IgD-negative memory B cell (primary cell): ENCODE measurements at regions not wholly inside any gene's neighbourhood (a gene's known extent, or its start where the extent isn't known, plus 50 kb on each side); places are given as distances from the start of the nearest gene placed in this dataset.

ENCODE experiments used
- H3K27ac Mint-ChIP-seq, 3 donors: one replicate each; pipeline ENCODE4 v1.8.0; 2020 to 2022; ENCODE audit warnings: mild to moderate bottlenecking in 3 of 3, mixed read lengths in 3 of 3, moderate library complexity in 1 of 3
- H3K27me3 Mint-ChIP-seq: one replicate; pipeline ENCODE4 v1.8.0; 2021; ENCODE audit warnings: mixed read lengths
- H3K36me3 Mint-ChIP-seq: one replicate; pipeline ENCODE4 v1.8.0; 2020; ENCODE audit warnings: mild to moderate bottlenecking, mixed read lengths
- H3K4me1 Mint-ChIP-seq, 3 donors: one replicate each; pipeline ENCODE4 v1.8.0; 2020 to 2022; ENCODE audit warnings: mixed read lengths in 3 of 3, mild to moderate bottlenecking in 1 of 3
- H3K4me3 Mint-ChIP-seq, 4 donors: one replicate each; pipeline ENCODE4 v1.8.0; 2020 to 2022; ENCODE audit warnings: mild to moderate bottlenecking in 4 of 4, mixed read lengths in 4 of 4, moderate library complexity in 3 of 4
- H3K9me3 Mint-ChIP-seq, 3 donors: one replicate each; pipeline ENCODE4 v1.8.0; 2020 to 2021; ENCODE audit warnings: mixed read lengths in 3 of 3, mild to moderate bottlenecking in 1 of 3

GRCh38 chr3:27536491-27536890 is 52.3 kb upstream of the SLC4A7 start:
- H3K9me3 Mint-ChIP-seq, result no peaks in the 10 kb centered on the region
- H3K4me3 Mint-ChIP-seq, result peak overlapping the region in 1 of 4 donors; percentile 58
- H3K27me3 Mint-ChIP-seq, result peaks cover 3% of the 10 kb centered on the region
- peaks cover 17 to 23% (median 19%) of the 10 kb centered on the region in 3 donors for H3K4me1 Mint-ChIP-seq
- H3K27ac Mint-ChIP-seq, result no peak overlapping the region
- peaks cover 3% of the 10 kb centered on the region for H3K36me3 Mint-ChIP-seq

- Mint-ChIP-seq H3K4me1 (peaks cover 20 to 23% (median 21%) of the 10 kb centered on the region in 3 donors), H3K27me3 (peaks cover 3% of the 10 kb centered on the region), H3K4me3 (no peak overlapping the region), H3K27ac (no peak overlapping the region), H3K36me3 (peaks cover 3% of the 10 kb centered on the region), H3K9me3 (no peaks in the 10 kb centered on the region)
Measured at GRCh38 chr3:27535809-27536392, 51.7 kb upstream of the SLC4A7 start.

GRCh38 chr3:27533718-27534573 is 49.8 kb upstream of the SLC4A7 start:
- peak overlapping the region; percentile 69 to 86 (median 83) for H3K27ac Mint-ChIP-seq
- H3K4me3 Mint-ChIP-seq, result peak overlapping the region in 3 of 4 donors; percentile 71 to 92 (median 82)

More at GRCh38 chr3:27533718-27534573, 49.8 kb upstream of the SLC4A7 start:
- no peaks in the 10 kb centered on the region for H3K9me3 Mint-ChIP-seq
- peaks cover 20 to 27% (median 21%) of the 10 kb centered on the region in 3 donors for H3K4me1 Mint-ChIP-seq
- peaks cover 3% of the 10 kb centered on the region for H3K27me3 Mint-ChIP-seq
- peaks cover 3% of the 10 kb centered on the region for H3K36me3 Mint-ChIP-seq
